GM18498 (cell line): ENCODE measurements at regions not wholly inside any gene's neighbourhood (a gene's known extent, or its start where the extent isn't known, plus 50 kb on each side); places are given as distances from the start of the nearest gene placed in this dataset.
"Not testable (repeated sequence)": the region's sequence is repeated elsewhere in the genome, so short reads cannot be mapped to it uniquely, and the experiment has no call there.

Experiments used
- ATAC-seq: cut with Tn5 transposase; IDR thresholded peaks from one replicate; pipeline ENCODE4 v1.9.1; 2021; ENCODE audit warnings: mild to moderate bottlenecking, moderate library complexity; ENCODE audit not compliant: unreplicated experiment

GRCh38 chr7:91618776-91619765 lies 261.4 kb downstream of the MTERF1 start:
- no peak for ATAC-seq

- no peak for ATAC-seq
Measured at GRCh38 chr7:91620827-91621226, 259.7 kb downstream of the MTERF1 start.

GRCh38 chr7:91627324-91627723 lies 253.2 kb downstream of the MTERF1 start:
- ATAC-seq: not testable (repeated sequence)

- ATAC-seq: no peak
Measured at GRCh38 chr7:91628742-91629141, 251.8 kb downstream of the MTERF1 start.

- ATAC-seq: no peak
Measured at GRCh38 chr7:91630581-91631380, 249.7 kb downstream of the MTERF1 start.

DNA sequence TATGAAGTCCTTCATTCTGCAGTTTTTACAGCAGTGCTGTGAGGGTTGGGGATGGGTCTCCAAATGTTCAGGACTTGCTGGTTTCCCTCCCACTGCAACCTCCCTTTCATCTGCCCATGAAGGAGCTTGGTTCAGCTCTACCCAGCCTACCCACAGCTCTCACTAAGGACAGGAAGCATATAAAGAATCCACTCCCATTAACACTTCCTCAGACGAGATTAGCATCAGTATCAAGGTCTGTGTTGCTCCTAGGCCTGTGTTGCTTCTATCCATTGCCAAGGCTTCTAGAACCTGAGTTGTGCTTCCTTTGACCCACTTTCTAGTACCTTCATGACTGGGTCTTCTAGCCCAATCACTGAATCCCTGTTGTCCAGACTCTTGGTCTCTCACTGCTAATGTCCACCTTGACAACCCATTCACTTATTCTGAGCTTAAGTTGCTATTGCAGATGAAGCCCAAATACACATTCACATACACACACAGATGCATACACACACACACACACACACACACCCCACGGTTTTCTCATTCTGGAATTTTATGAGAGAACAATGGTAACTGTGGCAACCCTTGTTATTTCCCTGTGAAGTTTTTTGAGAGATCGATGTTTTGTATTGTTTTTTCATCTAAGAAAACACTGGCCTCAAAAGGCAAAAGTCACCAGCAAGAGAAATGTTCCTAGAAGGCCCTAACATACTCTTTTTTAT lies 248.1 kb downstream of the MTERF1 start:
- no peak for ATAC-seq

GRCh38 chr7:91633013-91633441 lies 247.5 kb downstream of the MTERF1 start:
- ATAC-seq: no peak

DNA sequence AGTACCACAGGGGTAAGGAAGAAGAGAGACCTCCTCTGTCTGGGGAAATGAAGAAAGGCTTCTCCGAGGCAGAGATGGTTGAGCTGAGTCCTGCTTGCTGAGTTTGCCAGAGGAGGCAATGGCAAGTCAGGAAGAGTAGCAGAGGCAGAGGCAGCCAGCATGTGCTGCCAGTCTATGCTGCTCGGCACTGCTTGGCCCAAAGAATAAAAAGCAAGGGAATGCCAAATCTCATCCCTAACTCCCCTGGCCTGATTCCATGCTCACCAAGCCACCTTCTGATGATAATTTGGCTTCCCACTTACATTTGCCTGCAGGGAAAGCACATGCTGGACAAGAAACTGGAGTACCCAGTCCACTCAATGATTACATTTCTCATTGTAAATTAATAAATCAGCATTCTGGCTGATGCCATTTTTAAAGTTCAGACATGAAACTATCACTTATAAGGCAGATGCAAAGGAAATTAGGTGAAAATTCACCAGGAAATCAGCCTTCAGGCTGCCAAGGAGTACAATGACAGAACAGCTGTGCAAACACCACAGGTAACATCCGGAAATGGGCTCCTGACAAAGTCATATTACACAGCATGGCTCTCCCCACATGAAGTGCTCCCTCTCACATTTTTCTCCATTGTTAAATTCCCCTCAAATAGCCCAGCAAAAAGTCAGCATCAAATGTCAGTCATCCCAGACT lies 245.9 kb downstream of the MTERF1 start:
- ATAC-seq: no peak

- peak; percentile 62 for ATAC-seq
Measured at GRCh38 chr7:91636129-91636724, 244.3 kb downstream of the MTERF1 start.

- ATAC-seq: no peak
Measured at GRCh38 chr7:91636728-91637127, 243.8 kb downstream of the MTERF1 start.

DNA sequence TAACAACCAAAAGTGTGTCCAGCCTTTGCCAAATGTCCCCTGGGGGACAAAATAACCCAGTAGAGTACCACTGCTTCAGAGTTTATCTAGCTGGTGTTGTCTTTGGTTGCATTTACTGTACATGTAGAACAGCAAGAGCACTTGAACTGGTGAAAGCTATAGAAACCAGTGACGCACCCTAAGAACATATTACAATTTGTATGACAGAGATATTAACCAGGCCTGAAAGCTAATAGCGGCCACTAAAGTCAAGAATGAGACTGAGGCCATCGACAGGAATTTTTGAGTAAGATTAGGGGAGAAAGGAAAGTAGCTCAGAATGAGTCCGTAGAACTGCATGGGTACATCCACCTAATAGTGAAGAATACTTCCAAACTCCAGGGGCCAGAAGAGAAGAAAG lies 236.2 kb downstream of the MTERF1 start:
- no peak for ATAC-seq

DNA sequence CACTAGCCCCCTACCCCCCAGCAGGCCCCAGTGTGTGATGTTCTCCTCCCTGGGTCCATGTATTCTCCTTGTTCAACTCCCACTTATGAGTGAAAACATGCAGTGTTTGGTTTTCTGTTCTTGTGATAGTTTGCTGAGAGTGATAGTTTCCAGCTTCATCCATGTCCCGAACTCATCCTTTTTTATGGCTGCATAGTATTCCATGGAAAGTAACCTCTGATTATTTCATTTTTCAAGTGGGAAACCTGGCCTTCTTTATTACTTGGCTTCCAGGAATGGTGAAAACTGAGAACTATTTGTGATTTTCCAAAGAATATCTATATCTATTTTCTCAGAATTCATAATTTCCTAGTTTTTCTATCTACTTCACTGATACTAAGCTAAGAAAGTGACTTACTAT lies 235.0 kb downstream of the MTERF1 start:
- ATAC-seq: no peak

GRCh38 chr7:91651986-91652385 lies 228.5 kb downstream of the MTERF1 start:
- no peak for ATAC-seq

- ATAC-seq: no peak
Measured at GRCh38 chr7:91653286-91653685, 227.2 kb downstream of the MTERF1 start.

GRCh38 chr7:91655656-91656055 lies 224.8 kb downstream of the MTERF1 start:
- ATAC-seq: no peak

DNA sequence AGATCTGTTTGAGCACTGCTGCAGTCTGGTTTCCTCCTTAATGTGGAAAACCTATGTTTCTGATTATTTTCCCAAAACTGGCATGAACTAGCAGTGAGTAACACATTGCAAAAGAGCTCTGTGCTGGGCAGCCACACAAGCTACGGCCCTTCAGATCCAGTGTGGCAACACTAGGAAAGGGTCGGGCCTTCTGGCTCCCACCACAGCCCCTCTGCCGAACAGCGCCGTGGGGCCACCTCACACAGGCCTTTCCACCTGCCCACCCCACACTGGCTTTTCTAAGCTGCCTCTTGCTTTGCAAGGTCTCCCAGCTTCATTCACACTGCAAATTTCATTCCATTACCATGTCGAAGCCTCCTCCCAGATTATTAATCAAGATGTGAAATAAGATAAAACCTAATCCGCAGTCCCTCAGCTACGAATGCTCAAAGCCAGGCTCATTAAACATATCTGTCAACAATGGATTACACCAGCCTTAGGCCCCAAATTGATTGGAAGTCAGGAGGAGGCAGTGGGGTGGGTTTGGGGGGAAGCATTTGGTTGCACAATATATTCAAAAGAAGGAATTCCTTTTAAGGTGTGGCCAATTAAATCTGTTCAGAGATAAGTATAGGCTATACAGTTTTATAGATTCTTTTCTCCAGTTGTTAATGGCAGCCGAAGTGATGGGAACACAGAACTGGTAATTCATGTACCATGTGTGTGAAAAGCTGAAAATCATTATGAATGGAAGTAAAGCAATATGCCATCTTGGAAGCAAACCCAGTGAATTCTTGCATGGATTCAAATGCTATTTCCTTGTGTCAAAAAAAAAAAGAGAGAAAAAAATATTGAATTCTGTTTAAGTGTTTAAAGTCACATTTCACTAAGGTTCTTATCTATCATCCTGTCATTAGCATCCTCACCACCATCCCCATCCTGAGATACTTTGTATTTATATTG lies 223.7 kb downstream of the MTERF1 start:
- no peak for ATAC-seq

- ATAC-seq: no peak
Measured at GRCh38 chr7:91657483-91658071, 222.9 kb downstream of the MTERF1 start.

- no peak for ATAC-seq
Measured at GRCh38 chr7:91659096-91659495, 221.4 kb downstream of the MTERF1 start.
